ENCODE measurements at regions not wholly inside any gene's neighbourhood (a gene's known extent, or its start where the extent isn't known, plus 50 kb on each side); places are given as distances from the start of the nearest gene placed in this dataset.

DNA sequence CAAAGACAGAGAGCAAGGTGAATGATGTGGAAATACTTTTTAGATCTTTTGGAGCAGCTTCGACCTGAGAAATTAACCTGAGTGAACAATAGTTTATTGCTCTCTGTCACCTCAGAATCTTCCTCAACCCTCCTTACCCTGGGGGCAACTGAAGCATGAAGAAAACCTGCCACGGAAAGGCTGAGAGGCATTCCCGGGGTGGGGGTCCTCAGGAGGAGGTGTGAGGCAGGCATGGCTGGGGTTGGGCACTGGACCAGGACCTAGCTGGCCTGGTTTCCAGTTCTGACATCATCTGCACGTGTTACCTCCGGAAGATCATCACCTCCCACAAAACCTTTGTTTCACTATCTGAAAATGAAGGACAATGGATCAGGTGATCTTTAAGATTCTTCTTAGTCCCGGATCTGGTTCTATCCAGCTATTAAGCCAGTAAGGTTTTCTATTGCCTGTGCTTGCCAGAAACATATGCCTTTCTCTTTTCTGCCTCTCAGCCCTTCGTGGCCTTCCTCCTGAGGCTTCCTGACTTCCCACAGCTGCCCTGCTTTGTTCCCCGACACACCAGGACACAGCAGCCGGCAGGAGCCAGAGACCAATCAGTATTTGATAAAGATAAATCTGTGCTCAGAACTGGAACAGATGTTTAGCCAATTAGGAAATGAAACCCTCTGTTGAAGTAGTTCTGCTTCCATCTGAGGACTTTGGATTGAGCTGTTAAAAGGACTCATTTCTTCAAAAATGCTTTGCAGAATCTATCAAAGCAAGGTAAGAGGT, 232.5 kb downstream of the TDRD15 start:
- ChIA-PET CTCF (ENCODE audit: low intra/inter-chr PET ratio, low total read pairs) (no interaction called here), POLR2A (no interaction called here)
- Histone ChIP-seq H3K36me3 (replicated peaks in 1 of 2; ENCODE audit: control insufficient read depth in 1 of 2, insufficient read depth in 2 of 2, low read length in 2 of 2) (no peaks in the 10 kb centered on the region), H3K4me3 (replicated peaks in 1 of 3; ENCODE audit: insufficient read depth in 1 of 3, low read depth in 2 of 3, low read length in 3 of 3) (no peak overlapping the region), H4K20me1 (ENCODE audit: insufficient read depth, low read length) (no peaks in the 10 kb centered on the region), H3K27me3 (ENCODE audit: control insufficient read depth in 1 of 2, insufficient read depth in 2 of 2, low read length in 2 of 2) (peaks cover 0 to 10% of the 10 kb centered on the region in 2 experiments; a peak in 1 of 5 replicates), H3K9me3 (ENCODE audit: low read length) (0 out of 2 replicates have a peak, but pooled peaks cover 5% of the 10 kb centered on the region), H3K79me2 (ENCODE audit: insufficient read depth, low read length) (no peaks in the 10 kb centered on the region), H2AFZ (ENCODE audit: low read length) (no peak overlapping the region), H3K27ac (ENCODE audit: extremely low read length, insufficient read depth, low read length) (no peak overlapping the region), H3K9ac (ENCODE audit: insufficient read depth, low read depth, low read length) (no peak overlapping the region), H3K4me2 (ENCODE audit: low read depth, low read length) (no peak overlapping the region), H3K4me1 (ENCODE audit: insufficient read depth, low read length) (peaks cover 16% of the 10 kb centered on the region)
- no peak for TF ChIP-seq YY1 (IDR thresholded peaks at IDR 0.05; ENCODE audit: insufficient read depth, insufficient replicate concordance, low read depth, low read length)
- no peak for DNase-seq (ENCODE audit: low spot score)
- BruUV-seq (replicated peaks) = no TSS peak
- ATAC-seq = no peak
- in situ Hi-C loops (cut with HindIII; ENCODE audit: extremely low pct_ligation_motif_present, low pct_unique_long_range_greater_than_20kb) = no loop called here
- FAIRE-seq = no peak
- intact Hi-C loops (cut with micrococcal nuclease; ENCODE audit: unreplicated experiment) = no loop called here
- whole genome bisulfite sequencing (ENCODE audit: low lambda C conversion rate) = 5% methylated on average over 9 of the region's 9 CpGs

DNA sequence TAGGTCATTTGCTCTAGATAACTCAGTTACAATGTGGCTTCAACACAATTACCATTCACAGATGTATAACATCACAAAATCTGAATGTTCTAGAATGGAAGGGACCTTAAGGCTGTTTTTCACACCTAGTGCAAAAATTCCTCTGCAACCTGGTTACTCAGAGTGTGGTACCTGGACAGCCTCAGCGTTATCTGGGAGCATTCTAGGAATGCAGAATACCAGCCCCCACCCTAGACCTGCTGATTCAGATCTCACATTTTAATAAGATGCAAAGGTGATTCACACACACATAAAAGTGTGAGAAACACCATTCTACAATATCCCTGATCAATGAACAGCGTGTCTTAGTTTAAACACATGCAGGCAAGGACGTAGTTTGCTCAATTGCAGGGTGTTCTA, 233.1 kb downstream of the TDRD15 start:
- in situ Hi-C loops (cut with HindIII; ENCODE audit: extremely low pct_ligation_motif_present, low pct_unique_long_range_greater_than_20kb) = no loop called here
- Histone ChIP-seq H4K20me1 (ENCODE audit: insufficient read depth, low read length) (no peaks in the 10 kb centered on the region), H3K4me1 (ENCODE audit: insufficient read depth, low read length) (peaks cover 12% of the 10 kb centered on the region), H3K4me3 (replicated peaks in 1 of 3; ENCODE audit: insufficient read depth in 1 of 3, low read depth in 2 of 3, low read length in 3 of 3) (no peak overlapping the region), H3K27ac (ENCODE audit: extremely low read length, insufficient read depth, low read length) (no peak overlapping the region), H2AFZ (ENCODE audit: low read length) (no peak overlapping the region), H3K4me2 (ENCODE audit: low read depth, low read length) (no peak overlapping the region), H3K9ac (ENCODE audit: insufficient read depth, low read depth, low read length) (no peak overlapping the region), H3K36me3 (replicated peaks in 1 of 2; ENCODE audit: control insufficient read depth in 1 of 2, insufficient read depth in 2 of 2, low read length in 2 of 2) (no peaks in the 10 kb centered on the region), H3K27me3 (ENCODE audit: control insufficient read depth in 1 of 2, insufficient read depth in 2 of 2, low read length in 2 of 2) (0 out of 5 replicates have a peak, but pooled peaks cover 0 to 8% of the 10 kb centered on the region in 2 experiments), H3K9me3 (ENCODE audit: low read length) (0 out of 2 replicates have a peak, but pooled peaks cover 5% of the 10 kb centered on the region), H3K79me2 (ENCODE audit: insufficient read depth, low read length) (no peaks in the 10 kb centered on the region)
- POLR2A ChIA-PET = no interaction called here
- 0% methylated on average over 3 of the region's 3 CpGs for WGBS (ENCODE audit: low lambda C conversion rate)
- intact Hi-C loops (cut with micrococcal nuclease; ENCODE audit: unreplicated experiment) = no loop called here
- ATAC-seq (no peak), DNase-seq (ENCODE audit: low spot score) (no peak), FAIRE-seq (no peak)
- BruUV-seq (replicated peaks) = no TSS peak
- CTCF ChIA-PET (ENCODE audit: low intra/inter-chr PET ratio, low total read pairs) = no interaction called here
- TF ChIP-seq ZFP90 (CRISPR knock-in tag; IDR thresholded peaks at IDR 0.05; ENCODE audit: borderline replicate concordance) (no peak), ZNF484 (CRISPR knock-in tag; IDR thresholded peaks at IDR 0.05; ENCODE audit: borderline replicate concordance, low read depth) (no peak), ZNF121 (CRISPR knock-in tag; IDR thresholded peaks at IDR 0.05) (no peak), RBAK (CRISPR knock-in tag; IDR thresholded peaks at IDR 0.05) (no peak), ZNF292 (CRISPR knock-in tag; IDR thresholded peaks at IDR 0.05; ENCODE audit: borderline replicate concordance, low read depth) (no peak)
- TF ChIP-seq, protein P1, sequence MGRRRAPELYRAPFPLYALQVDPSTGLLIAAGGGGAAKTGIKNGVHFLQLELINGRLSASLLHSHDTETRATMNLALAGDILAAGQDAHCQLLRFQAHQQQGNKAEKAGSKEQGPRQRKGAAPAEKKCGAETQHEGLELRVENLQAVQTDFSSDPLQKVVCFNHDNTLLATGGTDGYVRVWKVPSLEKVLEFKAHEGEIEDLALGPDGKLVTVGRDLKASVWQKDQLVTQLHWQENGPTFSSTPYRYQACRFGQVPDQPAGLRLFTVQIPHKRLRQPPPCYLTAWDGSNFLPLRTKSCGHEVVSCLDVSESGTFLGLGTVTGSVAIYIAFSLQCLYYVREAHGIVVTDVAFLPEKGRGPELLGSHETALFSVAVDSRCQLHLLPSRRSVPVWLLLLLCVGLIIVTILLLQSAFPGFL (CRISPR knock-in tag; IDR thresholded peaks at IDR 0.05) = no peak
- TF ChIP-seq, protein P2, sequence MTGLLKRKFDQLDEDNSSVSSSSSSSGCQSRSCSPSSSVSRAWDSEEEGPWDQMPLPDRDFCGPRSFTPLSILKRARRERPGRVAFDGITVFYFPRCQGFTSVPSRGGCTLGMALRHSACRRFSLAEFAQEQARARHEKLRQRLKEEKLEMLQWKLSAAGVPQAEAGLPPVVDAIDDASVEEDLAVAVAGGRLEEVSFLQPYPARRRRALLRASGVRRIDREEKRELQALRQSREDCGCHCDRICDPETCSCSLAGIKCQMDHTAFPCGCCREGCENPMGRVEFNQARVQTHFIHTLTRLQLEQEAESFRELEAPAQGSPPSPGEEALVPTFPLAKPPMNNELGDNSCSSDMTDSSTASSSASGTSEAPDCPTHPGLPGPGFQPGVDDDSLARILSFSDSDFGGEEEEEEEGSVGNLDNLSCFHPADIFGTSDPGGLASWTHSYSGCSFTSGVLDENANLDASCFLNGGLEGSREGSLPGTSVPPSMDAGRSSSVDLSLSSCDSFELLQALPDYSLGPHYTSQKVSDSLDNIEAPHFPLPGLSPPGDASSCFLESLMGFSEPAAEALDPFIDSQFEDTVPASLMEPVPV (CRISPR knock-in tag; IDR thresholded peaks at IDR 0.05) = no peak
- TF ChIP-seq, protein P3, sequence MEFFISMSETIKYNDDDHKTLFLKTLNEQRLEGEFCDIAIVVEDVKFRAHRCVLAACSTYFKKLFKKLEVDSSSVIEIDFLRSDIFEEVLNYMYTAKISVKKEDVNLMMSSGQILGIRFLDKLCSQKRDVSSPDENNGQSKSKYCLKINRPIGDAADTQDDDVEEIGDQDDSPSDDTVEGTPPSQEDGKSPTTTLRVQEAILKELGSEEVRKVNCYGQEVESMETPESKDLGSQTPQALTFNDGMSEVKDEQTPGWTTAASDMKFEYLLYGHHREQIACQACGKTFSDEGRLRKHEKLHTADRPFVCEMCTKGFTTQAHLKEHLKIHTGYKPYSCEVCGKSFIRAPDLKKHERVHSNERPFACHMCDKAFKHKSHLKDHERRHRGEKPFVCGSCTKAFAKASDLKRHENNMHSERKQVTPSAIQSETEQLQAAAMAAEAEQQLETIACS (CRISPR knock-in tag; IDR thresholded peaks at IDR 0.05) = no peak

All from HepG2 (cell line).